ENCODE measurements at regions not wholly inside any gene's neighbourhood (a gene's known extent, or its start where the extent isn't known, plus 50 kb on each side); places are given as distances from the start of the nearest gene placed in this dataset.
"Not testable (repeated sequence)": the region's sequence is repeated elsewhere in the genome, so short reads cannot be mapped to it uniquely, and the experiment has no call there.

DNA sequence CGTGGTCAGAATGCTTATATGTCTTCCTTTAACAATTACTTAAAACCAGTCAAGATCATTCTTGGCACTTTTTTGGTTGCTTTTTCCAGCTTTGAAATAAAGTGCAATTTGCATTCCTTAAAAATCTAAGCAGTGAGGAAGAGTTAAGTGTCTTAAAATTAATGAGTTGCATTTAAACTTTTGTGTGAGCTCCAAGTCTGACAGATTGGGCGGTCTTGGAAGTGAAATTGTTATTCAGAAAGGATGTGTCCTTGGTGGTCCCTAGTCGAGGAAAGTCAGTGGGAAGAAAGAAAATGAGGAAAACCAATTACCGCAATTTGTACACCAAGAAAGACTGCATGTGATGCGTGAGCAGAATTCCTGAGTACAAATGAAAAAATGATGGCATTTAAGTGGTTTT, 132.5 kb downstream of the HHIPL2 start:
- DNase-seq = no peak

DNA sequence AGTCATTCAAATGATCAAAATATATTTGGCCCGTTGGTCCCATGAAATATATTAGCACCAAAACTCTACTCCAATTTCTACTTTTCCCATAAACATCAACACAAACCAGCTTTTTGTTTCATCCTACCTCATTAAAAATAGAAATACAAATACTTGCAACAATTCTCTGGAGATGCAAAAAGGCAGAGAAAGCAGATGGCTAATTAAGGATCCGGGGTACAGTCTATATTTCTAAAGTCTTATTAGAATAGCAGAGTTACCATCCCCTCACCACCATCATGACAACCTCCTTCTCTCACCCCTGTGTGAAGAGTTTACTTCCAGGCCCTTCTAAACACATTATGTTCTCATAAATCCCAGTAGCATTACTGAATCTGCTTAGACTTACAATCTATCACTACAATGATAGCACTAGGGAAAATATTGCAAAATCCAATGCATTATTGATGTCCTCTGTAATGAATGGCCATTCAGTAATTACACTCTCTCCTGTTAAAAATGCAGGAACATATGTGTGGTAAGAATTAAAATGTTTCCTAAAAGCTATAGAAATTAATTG, 133.8 kb downstream of the HHIPL2 start:
- DNase-seq = no peak

DNA sequence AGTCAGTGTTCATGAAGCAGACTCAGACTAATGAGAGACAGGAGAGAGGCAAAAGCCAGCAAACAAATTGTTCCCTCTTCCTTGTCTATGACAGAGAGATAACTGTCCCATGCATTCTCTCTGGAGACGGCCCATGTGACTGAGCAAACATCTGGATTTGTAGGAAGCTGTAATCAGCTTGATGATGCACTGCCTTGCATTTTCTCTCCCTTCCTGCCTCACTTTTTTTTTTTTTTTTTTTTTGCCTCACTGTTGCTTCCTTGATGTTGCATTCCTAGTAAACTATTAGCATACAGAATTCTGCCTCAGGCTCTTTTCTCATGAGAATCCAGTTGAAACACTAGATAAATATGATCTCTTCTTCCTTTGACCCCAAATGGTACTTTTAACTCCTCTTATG, 134.5 kb downstream of the HHIPL2 start:
- DNase-seq = no peak

GRCh38 chr1:222404710-222405109, 143.2 kb downstream of the HHIPL2 start:
- no peak for DNase-seq

GRCh38 chr1:222399197-222399596, 148.7 kb downstream of the HHIPL2 start:
- no peak for DNase-seq

DNA sequence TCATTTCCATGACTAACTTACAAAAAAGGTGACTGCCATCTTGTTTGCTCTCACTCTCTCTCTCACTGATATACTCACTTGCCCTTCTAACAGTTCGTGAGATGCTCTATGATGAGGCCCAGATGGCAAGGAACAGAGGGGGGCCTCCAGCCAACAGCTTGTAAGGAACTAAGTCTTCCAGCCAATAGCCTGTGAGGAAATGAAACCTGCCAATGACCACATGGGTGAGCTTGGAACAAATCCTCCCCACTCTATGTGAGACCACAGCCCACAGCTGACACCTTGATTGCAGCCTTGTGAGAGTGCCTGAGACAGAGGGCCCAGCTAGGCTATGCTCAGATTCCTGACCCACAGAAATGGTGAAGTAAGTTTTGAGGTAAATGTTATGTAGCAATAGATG, 153.7 kb downstream of the HHIPL2 start:
- no peak for DNase-seq

DNA sequence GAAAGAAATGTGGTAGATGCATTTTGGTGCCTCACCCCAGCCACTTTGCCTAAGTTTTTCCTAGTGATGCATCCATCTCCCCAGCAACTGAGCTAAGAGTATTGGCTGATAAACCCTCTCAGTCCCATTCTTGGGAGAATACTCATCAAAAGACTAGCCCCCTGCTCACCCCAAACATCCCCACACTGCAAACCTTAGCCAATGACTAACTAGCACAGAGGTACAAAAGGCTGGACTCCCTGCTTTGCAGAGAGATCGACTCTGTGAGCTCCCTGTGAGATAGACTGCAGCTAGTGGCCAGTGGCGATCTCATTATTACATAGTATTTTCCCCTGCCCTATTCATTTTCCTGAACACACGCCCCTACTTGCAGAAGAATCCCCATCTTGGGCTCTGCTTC, 155.3 kb downstream of the HHIPL2 start:
- no peak for DNase-seq

DNA sequence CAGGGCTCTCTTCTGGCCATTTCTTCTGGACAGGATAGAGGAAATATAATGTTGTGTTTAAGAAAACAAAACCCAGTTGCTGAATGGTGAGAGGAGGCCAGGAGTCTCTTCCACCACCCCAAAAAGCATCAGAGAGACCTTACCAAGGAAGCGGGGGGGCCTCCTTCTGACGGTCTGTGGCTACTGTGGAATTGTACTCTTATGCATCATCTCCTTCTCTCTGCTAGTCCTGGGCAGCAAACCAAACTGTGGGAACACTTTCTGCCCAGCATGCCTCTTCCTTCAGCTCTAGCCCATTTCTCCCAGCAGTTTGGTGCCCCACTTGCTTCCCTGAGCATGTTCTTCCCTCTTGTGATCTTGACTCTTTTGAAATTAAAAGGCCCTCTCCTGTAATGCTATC, 157.7 kb downstream of the HHIPL2 start:
- DNase-seq = no peak

GRCh38 chr1:222387007-222387814, 160.7 kb downstream of the HHIPL2 start:
- DNase-seq = no peak

DNA sequence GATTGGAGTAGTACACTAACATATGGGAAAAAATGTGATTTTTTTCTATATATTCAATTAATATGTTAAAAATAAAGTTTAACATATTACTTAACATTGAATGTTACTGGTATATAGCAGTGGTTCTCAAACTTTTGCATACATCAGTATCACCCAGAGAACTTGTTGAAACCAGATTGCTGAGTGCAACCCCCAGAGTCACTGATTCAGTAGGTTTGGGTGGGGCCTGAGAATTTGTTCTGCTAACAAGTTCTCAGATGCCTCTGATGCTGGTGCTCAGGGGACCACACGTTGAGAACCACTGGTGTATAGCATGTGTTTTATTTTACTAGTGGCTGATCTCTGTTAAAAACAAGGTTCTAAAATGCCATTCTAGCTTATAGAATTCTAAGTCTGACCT, 161.9 kb downstream of the HHIPL2 start:
- no peak for DNase-seq

GRCh38 chr1:222385262-222385661, 162.6 kb downstream of the HHIPL2 start:
- no peak for DNase-seq

DNA sequence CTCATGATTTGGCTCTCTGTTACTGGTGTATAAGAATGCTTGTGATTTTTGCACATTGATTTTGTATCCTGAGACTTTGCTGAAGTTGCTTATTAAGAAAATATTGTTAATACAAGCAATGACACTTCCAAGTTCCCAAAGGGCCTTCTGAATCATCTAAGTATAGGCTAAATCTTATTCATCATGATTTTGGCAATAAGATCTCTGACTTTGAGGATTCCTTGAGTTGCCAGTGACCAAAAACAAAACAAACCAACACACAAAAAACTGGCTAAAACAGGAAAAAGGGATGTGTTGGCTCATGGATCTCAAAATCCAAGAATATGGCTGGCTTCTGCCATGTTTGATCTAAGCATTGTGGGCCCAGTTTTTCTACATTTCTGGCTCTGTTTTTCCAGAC, 163.4 kb downstream of the HHIPL2 start:
- no peak for DNase-seq

GRCh38 chr1:222382171-222382570, 165.7 kb downstream of the HHIPL2 start:
- no peak for DNase-seq

- no peak for DNase-seq
Measured at GRCh38 chr1:222377428-222378088, 170.3 kb downstream of the HHIPL2 start.

DNA sequence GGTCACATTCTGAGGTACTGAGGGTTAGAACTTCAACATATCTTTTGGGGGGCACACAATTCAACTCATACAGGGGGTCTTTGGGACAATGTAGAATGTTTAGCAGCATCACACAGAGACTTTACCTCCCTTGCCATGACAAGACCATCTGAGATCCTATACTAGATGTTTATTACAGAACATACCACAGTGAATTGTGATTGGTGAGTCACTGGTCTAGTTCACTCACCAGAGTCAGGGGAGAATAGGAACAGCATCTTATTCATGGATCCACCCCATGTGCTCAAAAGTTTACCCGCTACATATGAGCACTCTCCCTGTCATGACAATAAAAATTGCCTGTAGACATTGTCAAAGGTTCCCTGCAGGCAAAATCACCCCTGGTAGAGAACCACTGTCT, 171.1 kb downstream of the HHIPL2 start:
- DNase-seq = not testable (repeated sequence)

DNA sequence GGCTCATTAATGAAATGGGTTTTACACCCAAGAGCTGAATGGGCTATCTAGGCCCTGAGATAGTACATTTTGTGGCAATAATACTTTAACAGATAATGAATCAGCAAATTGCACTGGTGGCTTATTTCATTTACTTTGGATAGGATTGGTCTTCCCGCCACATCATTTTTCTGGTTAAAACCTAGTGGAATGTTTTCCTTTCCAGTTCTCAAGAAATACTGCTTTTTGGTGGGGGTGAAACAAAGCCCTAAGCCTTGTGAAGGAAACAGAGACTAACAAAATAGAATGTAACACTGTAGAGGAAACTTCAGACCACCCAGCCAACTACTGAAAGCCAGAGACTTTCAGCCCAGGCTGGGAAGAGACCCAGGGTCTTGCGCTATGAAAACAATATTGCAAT, 172.2 kb downstream of the HHIPL2 start:
- no peak for DNase-seq

DNA sequence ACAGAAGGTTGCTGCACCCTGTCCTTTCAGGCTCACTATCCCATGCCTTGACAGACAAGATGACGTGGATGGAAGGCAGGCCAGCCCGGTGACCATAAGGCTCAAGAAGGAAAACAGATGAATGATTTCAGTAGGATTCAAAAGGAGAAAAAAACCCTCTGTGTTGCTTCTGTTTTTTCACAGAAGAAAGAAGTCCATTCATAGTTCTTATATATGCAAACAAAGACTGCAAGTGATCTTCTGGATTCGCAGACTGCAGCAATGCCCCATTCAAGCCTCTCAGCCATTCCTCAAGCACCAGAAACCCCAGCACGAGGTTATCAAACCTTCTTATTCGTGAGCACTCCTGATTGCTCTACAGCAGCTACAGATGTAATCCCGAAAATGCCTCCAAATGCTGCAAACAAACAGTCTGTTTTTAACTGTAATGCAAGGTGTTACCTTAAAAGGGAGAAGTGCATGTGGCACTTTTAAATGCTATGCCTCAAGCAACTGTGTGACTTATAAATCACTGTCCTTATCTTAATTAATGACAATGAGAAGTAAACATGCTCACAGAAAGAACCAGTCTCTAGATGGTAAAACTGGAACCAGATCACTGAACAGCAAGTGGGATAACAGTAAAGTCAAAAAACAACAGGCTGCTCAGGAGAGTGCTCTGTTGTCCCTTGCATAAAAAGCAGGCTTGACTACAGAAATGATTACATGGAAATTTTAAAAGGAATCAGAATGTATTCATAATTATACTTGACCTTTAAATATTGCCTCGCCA, 173.9 kb downstream of the HHIPL2 start:
- DNase-seq = no peak

- DNase-seq = no peak
Measured at GRCh38 chr1:222373216-222373615, 174.7 kb downstream of the HHIPL2 start.

DNA sequence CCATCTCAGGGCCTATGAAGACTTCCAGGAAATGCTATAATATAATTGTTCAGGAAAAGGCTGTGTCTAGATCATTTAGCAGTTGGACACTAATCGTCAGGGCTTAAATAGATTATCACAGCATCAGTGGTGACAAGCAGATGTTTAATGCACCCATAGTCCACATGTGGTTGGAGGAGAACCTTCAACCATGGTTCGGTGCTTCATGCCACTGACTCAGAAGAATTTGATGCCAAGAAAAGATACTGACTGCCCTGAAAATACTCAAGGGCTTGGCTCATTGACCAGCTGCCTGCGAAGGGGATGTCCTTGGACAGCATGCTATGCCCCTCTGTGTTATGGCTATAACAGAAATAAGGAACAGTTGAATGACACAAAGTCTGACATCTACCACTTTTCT, 175.7 kb downstream of the HHIPL2 start:
- no peak for DNase-seq

GRCh38 chr1:222370913-222371675, 176.8 kb downstream of the HHIPL2 start:
- no peak for DNase-seq

DNA sequence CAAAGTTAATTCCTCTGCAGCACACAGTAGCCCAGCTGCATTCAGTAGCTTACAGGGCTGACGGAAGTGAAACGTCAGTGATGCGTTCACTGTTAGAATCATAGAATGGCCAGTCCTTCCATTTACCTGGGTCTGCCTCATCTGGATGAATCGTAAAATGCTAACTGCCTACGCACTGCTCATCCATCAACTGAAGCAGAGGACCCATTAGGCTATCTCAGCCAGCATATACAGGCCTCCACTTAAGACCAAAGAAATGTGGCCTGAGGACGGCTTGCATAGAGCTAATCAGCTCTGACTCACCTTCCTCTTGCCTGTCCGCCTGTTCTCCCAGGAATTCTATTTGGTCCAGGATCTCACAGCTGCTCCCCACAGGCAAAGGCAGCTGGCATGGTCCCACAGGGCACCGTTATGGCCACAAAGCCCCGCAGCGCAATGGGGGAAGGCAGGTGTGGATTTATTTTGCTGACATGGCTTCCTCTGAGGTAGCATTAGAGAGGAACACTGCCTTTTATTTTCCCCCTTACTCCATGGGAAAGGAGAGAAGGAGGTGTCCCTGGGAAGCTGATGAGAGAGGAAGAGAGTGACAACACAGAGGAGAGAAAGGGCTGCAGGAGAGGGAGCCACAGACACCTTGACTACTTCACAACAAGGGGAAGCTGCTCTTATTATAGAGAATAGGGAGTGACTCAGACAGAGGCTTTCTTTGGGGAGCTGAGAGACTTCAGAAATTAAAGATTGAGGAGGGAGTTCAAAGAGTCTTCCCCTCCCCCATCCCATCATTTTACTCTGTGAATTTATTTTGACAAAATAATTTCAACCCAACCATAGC, 177.6 kb downstream of the HHIPL2 start:
- DNase-seq = no peak

DNA sequence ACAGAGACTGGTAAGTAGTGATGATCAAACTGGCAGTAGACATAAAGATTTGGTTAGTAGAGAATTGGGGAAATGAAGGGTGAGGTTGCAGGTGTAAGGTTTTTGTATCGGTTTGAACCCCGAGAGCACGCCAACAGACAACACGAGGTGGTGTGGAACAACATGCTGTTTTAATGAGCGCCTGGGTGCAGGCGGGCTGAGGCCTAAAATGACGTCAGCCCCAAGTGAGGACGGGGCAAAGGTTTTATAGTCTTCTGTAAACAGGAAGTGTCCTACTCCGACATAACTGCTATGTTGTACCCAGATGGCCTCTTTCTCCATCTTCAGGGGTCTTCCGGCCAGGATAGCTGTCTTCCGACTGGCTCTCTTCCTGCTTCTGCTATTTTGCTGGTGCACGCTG, 178.8 kb downstream of the HHIPL2 start:
- DNase-seq = no peak
